ENCODE measurements at regions not wholly inside any gene's neighbourhood (a gene's known extent, or its start where the extent isn't known, plus 50 kb on each side); places are given as distances from the start of the nearest gene placed in this dataset.
A peak's percentile ranks its signal among the peaks of the same experiment; 100 is the strongest.
"Not testable (repeated sequence)": the region's sequence is repeated elsewhere in the genome, so short reads cannot be mapped to it uniquely, and the experiment has no call there.

DNA sequence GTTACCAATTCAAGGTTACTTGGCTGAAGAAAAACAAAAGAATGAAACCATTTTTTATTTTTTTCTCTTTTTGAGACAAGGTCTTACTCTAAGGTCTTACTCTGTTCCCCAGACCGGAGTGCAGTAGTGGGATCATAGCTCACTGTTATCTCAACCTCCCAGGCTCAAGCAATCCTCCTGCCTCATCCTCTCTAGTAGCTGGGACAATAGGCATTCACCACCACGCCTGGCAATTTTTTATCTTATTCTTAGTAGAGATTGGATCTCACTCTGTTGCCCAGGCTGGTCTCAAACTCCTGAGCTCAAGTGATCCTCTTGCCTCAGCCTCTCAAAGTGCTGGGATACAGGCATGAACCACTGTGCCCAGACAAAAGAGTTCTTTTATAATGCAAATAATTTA lies 3732.0 kb upstream of the OR11H1 start:
- in situ Hi-C loops (cut with HindIII; ENCODE audit: low pct_unique_long_range_greater_than_20kb, low sequenced_read_pairs); DNase-seq (ENCODE audit: low read depth in 1 of 2, low spot score in 1 of 2): not testable (repeated sequence)

DNA sequence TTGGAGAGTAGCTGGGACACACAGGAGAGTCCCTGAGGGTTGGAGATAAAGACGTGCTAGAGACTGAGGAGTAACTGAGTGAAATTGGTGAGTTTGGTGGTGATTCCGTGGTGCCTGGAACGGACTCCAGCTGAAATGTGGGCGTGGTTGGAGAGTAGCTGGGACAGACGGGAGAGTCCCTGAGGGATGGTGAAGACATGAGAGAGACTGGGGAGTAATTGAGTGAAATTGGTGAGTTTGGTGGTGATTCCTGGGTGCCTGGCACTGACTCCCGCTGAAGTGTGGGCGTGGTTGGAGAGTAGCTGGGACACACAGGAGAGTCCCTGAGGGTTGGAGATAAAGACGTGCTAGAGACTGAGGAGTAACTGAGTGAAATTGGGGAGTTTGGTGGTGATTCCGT lies 3712.5 kb upstream of the OR11H1 start:
- in situ Hi-C loops (cut with HindIII; ENCODE audit: low pct_unique_long_range_greater_than_20kb, low sequenced_read_pairs); DNase-seq (ENCODE audit: low read depth in 1 of 2, low spot score in 1 of 2): not testable (repeated sequence)

GRCh38 chr22:11818845-11819244 lies 3709.1 kb upstream of the OR11H1 start:
- DNase-seq (ENCODE audit: low read depth in 1 of 2, low spot score in 1 of 2); in situ Hi-C loops (cut with HindIII; ENCODE audit: low pct_unique_long_range_greater_than_20kb, low sequenced_read_pairs): not testable (repeated sequence)

GRCh38 chr22:11822326-11822725 lies 3705.7 kb upstream of the OR11H1 start:
- DNase-seq (ENCODE audit: low read depth in 1 of 2, low spot score in 1 of 2); in situ Hi-C loops (cut with HindIII; ENCODE audit: low pct_unique_long_range_greater_than_20kb, low sequenced_read_pairs): not testable (repeated sequence)

DNA sequence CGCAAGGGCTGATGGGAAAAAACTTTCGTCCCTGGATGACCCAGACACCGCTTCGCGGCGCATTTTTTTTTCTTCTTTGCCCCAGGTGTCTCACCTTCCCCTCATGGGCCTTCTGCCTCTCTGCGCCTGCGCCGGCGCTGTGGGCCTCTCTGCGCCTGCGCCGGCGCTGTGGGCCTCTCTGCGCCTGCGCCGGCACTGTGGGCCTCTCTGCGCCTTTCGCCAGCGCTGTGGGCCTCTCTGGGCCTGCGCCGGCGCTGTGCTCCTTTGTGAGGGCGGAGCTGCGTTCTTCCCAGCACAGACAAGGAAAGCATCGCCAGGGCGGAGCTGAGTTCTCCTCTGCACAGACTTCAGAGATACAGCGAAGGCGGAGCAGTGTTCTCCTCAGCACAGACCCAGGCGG lies 3703.0 kb upstream of the OR11H1 start:
- in situ Hi-C loops (cut with HindIII; ENCODE audit: low pct_unique_long_range_greater_than_20kb, low sequenced_read_pairs), result not testable (repeated sequence)
- DNase-seq (ENCODE audit: low read depth in 1 of 2, low spot score in 1 of 2), result peak in 1 of 2 experiments; percentile 36

DNA sequence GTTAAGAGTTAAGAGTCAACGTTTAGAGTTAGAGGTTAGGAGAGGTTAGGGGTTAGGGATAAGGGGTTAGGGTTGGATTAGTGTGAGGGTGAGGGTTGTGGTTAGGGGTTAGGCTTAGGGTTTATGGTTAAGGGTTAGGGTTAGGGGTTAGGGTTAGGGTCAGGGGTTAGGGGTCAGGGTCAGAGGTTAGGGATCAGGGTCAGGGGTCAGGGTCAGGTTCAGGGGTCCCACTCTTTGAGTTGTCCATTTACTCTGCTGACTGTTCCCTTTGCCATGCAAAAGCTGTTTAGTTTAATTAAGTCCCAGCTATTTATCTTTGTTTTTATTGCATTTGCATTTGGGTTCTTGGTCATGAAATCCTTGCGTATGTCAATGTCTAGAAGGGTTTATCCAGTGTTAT lies 3702.0 kb upstream of the OR11H1 start:
- DNase-seq (ENCODE audit: low read depth in 1 of 2, low spot score in 1 of 2); in situ Hi-C loops (cut with HindIII; ENCODE audit: low pct_unique_long_range_greater_than_20kb, low sequenced_read_pairs): not testable (repeated sequence)

DNA sequence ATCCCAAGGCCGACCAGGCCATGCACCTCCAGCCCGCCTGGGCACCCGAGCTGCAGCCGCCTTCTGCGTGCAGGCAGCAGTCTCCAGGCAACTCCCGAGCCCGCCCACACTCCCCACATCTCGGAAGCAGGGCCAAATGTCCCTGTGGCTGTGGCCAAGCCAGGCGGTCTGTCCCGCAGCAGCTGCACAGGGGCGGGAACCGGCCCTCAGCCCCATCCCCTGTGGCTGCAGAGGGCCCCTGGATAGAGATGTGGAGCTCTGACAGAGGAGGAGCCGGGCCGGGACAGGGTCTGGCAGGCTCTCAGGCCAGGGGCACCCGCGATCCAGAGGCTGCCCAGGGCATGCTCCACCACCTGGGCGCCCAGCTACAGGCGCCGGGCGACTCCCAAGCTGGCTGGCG lies 3698.6 kb upstream of the OR11H1 start:
- DNase-seq (ENCODE audit: low read depth in 1 of 2, low spot score in 1 of 2), result peak in 1 of 2 experiments; percentile 3
- in situ Hi-C loops (cut with HindIII; ENCODE audit: low pct_unique_long_range_greater_than_20kb, low sequenced_read_pairs), result not testable (repeated sequence)

All from T47D (cell line).